K562 (cell line): ENCODE measurements at regions not wholly inside any gene's neighbourhood (a gene's known extent, or its start where the extent isn't known, plus 50 kb on each side); places are given as distances from the start of the nearest gene placed in this dataset.

Experiments
- ATAC-seq: fragments of 200-7000 bp; cut with Tn5 transposase; 3 replicates; pipeline ENCODE4 v1.9.1; 2020; ENCODE audit warnings: moderate library complexity
- BruUV-seq: library from RNA; stranded (reverse); fragments of 400-500 nt; replicated peaks from 2 replicates; lab custom pipeline; 2021; lab: Mats Ljungman, UMichigan
- CTCF ChIA-PET: fragments of 300-600 bp; formaldehyde crosslinking; extraction: SDS; loops from one replicate; lab custom pipeline; 2021; ENCODE audit warnings: low intra/inter-chr PET ratio; lab: Yijun Ruan, JAX
- POLR2A ChIA-PET: fragments of 300-600, 350-650 bp; sonication (Branson Sonifier 250); formaldehyde crosslinking; extraction: SDS; loops from one replicate; lab custom pipeline; 2021; ENCODE audit warnings: antibody characterized with exemption, inconsistent platforms; lab: Yijun Ruan, JAX
- DNase-seq, 4 experiments: peaks; one replicate each; pipeline versions ENCODE4 v3.0.0 to v3.0.0-alpha.2; 2011 to 2018; ENCODE audit warnings: low spot score in 3 of 4, mixed read lengths in 3 of 4; ENCODE audit errors: extremely low read depth in 1 of 4
- FAIRE-seq: peaks from 2 replicates; lab custom pipeline; 2011; peaks lifted over from hg19 to GRCh38; lab: Jason Lieb, UNC
- H2AFZ ChIP-seq: 2 replicates; pipeline ENCODE4 v1.6.0; 2011; ENCODE audit warnings: low read depth, low read length, control low read depth, inconsistent platforms
- H3K27ac ChIP-seq: fragments of 200-600 bp; 3 replicates; pipeline ENCODE4 v1.8.0; 2011; ENCODE audit warnings: low read depth, mild to moderate bottlenecking, control low read depth, inconsistent platforms, low read length, moderate library complexity, mixed read lengths; ENCODE audit errors: extremely low read depth
- H3K27me3 ChIP-seq, 2 experiments: fragments of 300-600 bp in 1 of 2; 2 replicates in 1 of 2; 3 replicates in 1 of 2; pipeline versions ENCODE4 v1.6.0 to v1.8.0; 2011; ENCODE audit warnings: inconsistent platforms in 2 of 2, low read length in 2 of 2, mild to moderate bottlenecking in 1 of 2, mixed read lengths in 1 of 2, moderate library complexity in 1 of 2; ENCODE audit not compliant: control insufficient read depth in 2 of 2, insufficient read depth in 2 of 2
- H3K36me3 ChIP-seq: fragments of 300-600 bp; 3 replicates; pipeline ENCODE4 v1.8.0; 2011; ENCODE audit warnings: mild to moderate bottlenecking, low read length, inconsistent platforms; ENCODE audit not compliant: control insufficient read depth, insufficient read depth
- H3K4me1 ChIP-seq, 2 experiments: fragments of 200-600 bp in 1 of 2; replicated peaks in 1 of 2; 2 replicates in 1 of 2; 3 replicates in 1 of 2; pipeline versions ENCODE4 v1.5.1 to v1.8.0; 2011; ENCODE audit warnings: inconsistent platforms in 2 of 2, low read length in 2 of 2, mild to moderate bottlenecking in 1 of 2, mixed read lengths in 1 of 2, moderate library complexity in 1 of 2; ENCODE audit not compliant: control insufficient read depth in 2 of 2, insufficient read depth in 2 of 2
- H3K4me2 ChIP-seq: 2 replicates; pipeline ENCODE4 v1.6.1; 2011; ENCODE audit warnings: low read length, control low read depth, inconsistent platforms, mixed read lengths; ENCODE audit not compliant: insufficient read depth
- H3K4me3 ChIP-seq: fragments of 200-600 bp; sonication (generic), shearing (Covaris generic); 2 replicates; pipeline ENCODE4 v1.5.1; 2016; ENCODE audit warnings: control low read depth, inconsistent platforms
- H3K79me2 ChIP-seq: fragments of 200-600 bp; 3 replicates; pipeline ENCODE4 v1.8.0; 2011; ENCODE audit warnings: low read length, inconsistent platforms; ENCODE audit not compliant: control insufficient read depth, insufficient read depth
- H3K9ac ChIP-seq, 2 experiments: 2 replicates each; pipeline versions ENCODE4 v1.6.0 to v1.6.1; 2011; ENCODE audit warnings: low read depth in 2 of 2, low read length in 2 of 2, control low read depth in 1 of 2, inconsistent platforms in 1 of 2, mild to moderate bottlenecking in 1 of 2, mixed read lengths in 1 of 2; ENCODE audit not compliant: insufficient read depth in 1 of 2
- H3K9me1 ChIP-seq: one replicate; pipeline ENCODE4 v1.6.0; 2011; ENCODE audit warnings: inconsistent platforms, mild to moderate bottlenecking, low read length, moderate library complexity; ENCODE audit not compliant: control insufficient read depth, insufficient read depth
- H3K9me3 ChIP-seq: replicated peaks from 2 replicates; pipeline ENCODE4 v1.5.1; 2011; ENCODE audit warnings: low read depth, low read length, inconsistent platforms; ENCODE audit not compliant: control insufficient read depth, insufficient read depth
- H4K20me1 ChIP-seq: replicated peaks from 2 replicates; pipeline ENCODE4 v1.6.1; 2011; ENCODE audit warnings: low read length, inconsistent platforms, mixed read lengths; ENCODE audit not compliant: control insufficient read depth, insufficient read depth
- HDAC3 ChIP-seq: fragments of 450-650 bp; IDR thresholded peaks from 2 replicates; pipeline ENCODE4 v1.6.1; 2018; ENCODE audit warnings: borderline replicate concordance, mild to moderate bottlenecking, moderate library complexity; ENCODE audit not compliant: partially characterized antibody
- RCOR1 ChIP-seq, 2 experiments: IDR thresholded peaks; 2 replicates each; pipeline ENCODE4 v1.6.1; 2012; ENCODE audit warnings: low read depth in 2 of 2, low read length in 2 of 2, borderline replicate concordance in 1 of 2, improper control_type of control experiment in 1 of 2
- TEAD4 ChIP-seq, 2 experiments: sonication (generic) in 1 of 2; formaldehyde crosslinking in 1 of 2; IDR thresholded peaks; 2 replicates each; pipeline versions ENCODE4 v1.6.1 to v1.8.0; 2012 to 2022; ENCODE audit warnings: borderline replicate concordance in 1 of 2, inconsistent platforms in 1 of 2, low read length in 1 of 2, mild to moderate bottlenecking in 1 of 2, missing genetic modification reagents in 1 of 2
- ZNF184 ChIP-seq: sonication (generic); formaldehyde crosslinking; IDR thresholded peaks from 2 replicates; pipeline ENCODE4 v1.5.0; 2020; ENCODE audit warnings: missing genetic modification reagents
- in situ Hi-C: fragments of 300-500 bp; cut with MboI; formaldehyde crosslinking; loops from 4 replicates; pipeline ENCODE4 v1.15.0; 2018; ENCODE audit warnings: inconsistent platforms, mixed read lengths
- intact Hi-C: fragments of 100-400 bp; cut with micrococcal nuclease; formaldehyde crosslinking; loops from 2 replicates; pipeline ENCODE4 v1.14.2; 2022
- TF ChIP-seq, protein P1 (sequence below): fragments of 250-450 bp; sonication (Bioruptor Pico); IDR thresholded peaks from 2 replicates; pipeline ENCODE4 v1.4.0; 2020; ENCODE audit warnings: borderline replicate concordance
- TF ChIP-seq, protein P2 (sequence below): sonication (generic); formaldehyde crosslinking; IDR thresholded peaks from 2 replicates; pipeline ENCODE4 v1.8.1; 2022; ENCODE audit warnings: missing genetic modification reagents

DNA sequence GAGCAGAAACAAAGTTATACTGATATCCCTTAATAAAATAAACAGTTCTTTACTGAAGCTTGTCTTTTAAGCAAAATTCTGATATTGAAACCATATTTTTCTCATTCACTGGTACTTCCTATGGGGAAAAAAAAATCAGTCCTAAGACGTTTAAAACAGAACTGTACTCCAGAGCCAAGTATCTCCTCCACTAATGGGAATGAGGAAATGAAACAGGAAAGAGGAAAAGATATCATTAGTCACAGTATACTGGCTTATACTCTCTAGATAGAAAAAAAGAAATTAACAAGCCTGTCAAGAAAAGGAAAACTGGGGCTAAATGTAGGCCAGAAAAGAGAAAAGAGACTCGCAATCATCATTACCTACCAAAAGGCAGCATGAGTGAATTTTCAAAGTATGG lies 252.7 kb downstream of the CENPC start (continued):
- TF ChIP-seq, protein P1, sequence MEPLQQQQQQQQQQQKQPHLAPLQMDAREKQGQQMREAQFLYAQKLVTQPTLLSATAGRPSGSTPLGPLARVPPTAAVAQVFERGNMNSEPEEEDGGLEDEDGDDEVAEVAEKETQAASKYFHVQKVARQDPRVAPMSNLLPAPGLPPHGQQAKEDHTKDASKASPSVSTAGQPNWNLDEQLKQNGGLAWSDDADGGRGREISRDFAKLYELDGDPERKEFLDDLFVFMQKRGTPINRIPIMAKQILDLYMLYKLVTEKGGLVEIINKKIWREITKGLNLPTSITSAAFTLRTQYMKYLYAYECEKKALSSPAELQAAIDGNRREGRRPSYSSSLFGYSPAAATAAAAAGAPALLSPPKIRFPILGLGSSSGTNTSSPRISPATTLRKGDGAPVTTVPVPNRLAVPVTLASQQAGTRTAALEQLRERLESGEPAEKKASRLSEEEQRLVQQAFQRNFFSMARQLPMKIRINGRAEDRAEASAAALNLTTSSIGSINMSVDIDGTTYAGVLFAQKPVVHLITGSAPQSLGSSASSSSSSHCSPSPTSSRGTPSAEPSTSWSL: no peak
- TF ChIP-seq HDAC3: no peak
- TF ChIP-seq, protein P2, sequence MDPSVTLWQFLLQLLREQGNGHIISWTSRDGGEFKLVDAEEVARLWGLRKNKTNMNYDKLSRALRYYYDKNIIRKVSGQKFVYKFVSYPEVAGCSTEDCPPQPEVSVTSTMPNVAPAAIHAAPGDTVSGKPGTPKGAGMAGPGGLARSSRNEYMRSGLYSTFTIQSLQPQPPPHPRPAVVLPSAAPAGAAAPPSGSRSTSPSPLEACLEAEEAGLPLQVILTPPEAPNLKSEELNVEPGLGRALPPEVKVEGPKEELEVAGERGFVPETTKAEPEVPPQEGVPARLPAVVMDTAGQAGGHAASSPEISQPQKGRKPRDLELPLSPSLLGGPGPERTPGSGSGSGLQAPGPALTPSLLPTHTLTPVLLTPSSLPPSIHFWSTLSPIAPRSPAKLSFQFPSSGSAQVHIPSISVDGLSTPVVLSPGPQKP (CRISPR knock-in tag): no peak
- TF ChIP-seq, all 486 proteins: peak for 0

DNA sequence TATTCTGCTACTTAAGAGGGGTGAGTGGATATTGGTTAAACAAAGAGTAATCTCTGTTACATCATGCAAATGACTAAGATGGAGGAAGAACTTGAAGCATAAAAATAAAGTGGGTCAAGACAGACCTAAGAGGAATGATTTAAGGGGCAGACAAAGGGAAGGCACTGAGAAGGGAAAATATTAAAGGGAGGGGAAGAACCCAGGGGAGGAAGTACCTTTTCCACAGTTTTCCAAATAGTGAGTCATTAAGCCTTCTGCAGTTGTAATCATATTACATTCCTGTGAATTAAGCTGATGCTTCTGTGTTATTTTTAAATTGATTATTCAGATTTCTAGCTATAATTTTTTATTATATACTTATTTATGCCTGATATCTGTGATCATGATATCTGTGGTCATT lies 253.3 kb downstream of the CENPC start:
- in situ Hi-C loops: no loop called here
- H3K9me3 ChIP-seq: no peaks in the 10 kb centered on the region
- FAIRE-seq (no peak), ATAC-seq (no peak), DNase-seq (no peak)
- no peaks in the 10 kb centered on the region for H3K9me1 ChIP-seq
- no peaks in the 10 kb centered on the region for H3K79me2 ChIP-seq
- H2AFZ ChIP-seq: no peak overlapping the region
- no peak overlapping the region for H3K27ac ChIP-seq
- no TSS peak for BruUV-seq
- no peak overlapping the region for H3K9ac ChIP-seq
- POLR2A ChIA-PET: interaction anchor here (1.2 kb wide), 1 partner anchor 14 kb away, joined by 3 read pairs; no protein-coding TSS in a partner anchor
- H3K4me2 ChIP-seq: no peak overlapping the region
- no peaks in the 10 kb centered on the region for H4K20me1 ChIP-seq
- CTCF ChIA-PET: no interaction called here
- peak; percentile 80 for TF ChIP-seq ZNF184 (CRISPR knock-in tag)
- TF ChIP-seq TEAD4 (IDR thresholded peaks at IDR 0.05; ENCODE audit: low read length): no peak
- no peak for TF ChIP-seq TEAD4 (CRISPR knock-in tag; IDR thresholded peaks at IDR 0.05; ENCODE audit: borderline replicate concordance)
- TF ChIP-seq RCOR1 (IDR thresholded peaks at IDR 0.05; ENCODE audit: borderline replicate concordance in 1 of 2, low read depth in 2 of 2, low read length in 2 of 2): no peak
- TF ChIP-seq, all 486 proteins: peak for 1
- Histone ChIP-seq H3K4me3 (no peak overlapping the region), H3K36me3 (no peaks in the 10 kb centered on the region), H3K4me1 (no peaks in the 10 kb centered on the region), H3K27me3 (no peaks in the 10 kb centered on the region)
- intact Hi-C loops: no loop called here
